ENCODE measurements at regions not wholly inside any gene's neighbourhood (a gene's known extent, or its start where the extent isn't known, plus 50 kb on each side); places are given as distances from the start of the nearest gene placed in this dataset.

GRCh38 chr20:40491009-40491590, 197.9 kb downstream of the MAFB start:
- DNase-seq (ENCODE audit: low spot score): no peak
- H3K36me3 Mint-ChIP-seq: peaks cover 2% of the 10 kb centered on the region; the same call in 1 of the 2 replicates
- H3K4me1 Mint-ChIP-seq: peaks cover 4% of the 10 kb centered on the region
- ChIA-PET POLR2A (no interaction called here), CTCF (interaction anchor here (0.6 kb wide), 1 partner anchor 48 kb away, joined by 3 read pairs; no protein-coding TSS in a partner anchor)
- H3K9me3 Mint-ChIP-seq: peaks cover 3% of the 10 kb centered on the region; the same call in 1 of the 2 replicates
- H3K27ac Mint-ChIP-seq: no peak overlapping the region
- no peak for ATAC-seq
- peaks cover 3% of the 10 kb centered on the region; the same call in 1 of the 2 replicates for H3K27me3 Mint-ChIP-seq (ENCODE audit: low read depth)
- no peak for TF ChIP-seq ZNF532 (CRISPR knock-in tag; IDR thresholded peaks at IDR 0.05; ENCODE audit: borderline replicate concordance)
- TF ChIP-seq CBFB (CRISPR knock-in tag; IDR thresholded peaks at IDR 0.05; ENCODE audit: low read depth): no peak
- TF ChIP-seq NR1H2 (CRISPR knock-in tag; IDR thresholded peaks at IDR 0.05): no peak
- no peak for TF ChIP-seq ZNF423 (CRISPR knock-in tag; IDR thresholded peaks at IDR 0.05)
- no peak for TF ChIP-seq E2F5 (CRISPR knock-in tag; IDR thresholded peaks at IDR 0.05)
- no peak for TF ChIP-seq CREM (CRISPR knock-in tag; IDR thresholded peaks at IDR 0.05)
- TF ChIP-seq TEAD4 (CRISPR knock-in tag; IDR thresholded peaks at IDR 0.05): no peak
- TF ChIP-seq ZNF263 (CRISPR knock-in tag; IDR thresholded peaks at IDR 0.05; ENCODE audit: low read depth): no peak
- TF ChIP-seq ZNF281 (CRISPR knock-in tag; IDR thresholded peaks at IDR 0.05): no peak
- no peak for TF ChIP-seq FOXJ3 (CRISPR knock-in tag; IDR thresholded peaks at IDR 0.05; ENCODE audit: borderline replicate concordance)
- TF ChIP-seq PREB (CRISPR knock-in tag; IDR thresholded peaks at IDR 0.05; ENCODE audit: borderline replicate concordance): no peak
- TF ChIP-seq ESRRA (CRISPR knock-in tag; IDR thresholded peaks at IDR 0.05; ENCODE audit: borderline replicate concordance): no peak
- TF ChIP-seq NFE2L1 (CRISPR knock-in tag; IDR thresholded peaks at IDR 0.05): no peak
- no peak for TF ChIP-seq ERG (CRISPR knock-in tag; IDR thresholded peaks at IDR 0.05)
- no peak for TF ChIP-seq E2F4 (CRISPR knock-in tag; IDR thresholded peaks at IDR 0.05; ENCODE audit: borderline replicate concordance, low read depth)
- TF ChIP-seq NR2C2 (CRISPR knock-in tag; IDR thresholded peaks at IDR 0.05): no peak
- no peak for TF ChIP-seq SOX15 (CRISPR knock-in tag; IDR thresholded peaks at IDR 0.05)
- no peak overlapping the region for H3K4me3 Mint-ChIP-seq

Data from WTC11 (cell line).